Spleen (tissue), 11 donors: ENCODE measurements at regions not wholly inside any gene's neighbourhood (a gene's known extent, or its start where the extent isn't known, plus 50 kb on each side); places are given as distances from the start of the nearest gene placed in this dataset.

ENCODE experiments used
- DNase-seq: peaks from one replicate; pipeline ENCODE4 v3.0.0-alpha.2; 2020
- H3K27ac ChIP-seq, 8 donors: fragments of 200-600 bp; sonication (generic) in 7 of 8; 1 replicate in 4 of 8; 2 replicates in 4 of 8; pipeline versions ENCODE4 v1.5.0 to v1.8.0; 2016 to 2021; ENCODE audit warnings: inconsistent platforms in 4 of 8, mild to moderate bottlenecking in 4 of 8, moderate library complexity in 1 of 8
- H3K27me3 ChIP-seq, 7 donors: fragments of 200-600 bp; sonication (generic) in 6 of 7; replicated peaks in 1 of 7; 1 replicate in 4 of 7; 2 replicates in 3 of 7; pipeline versions ENCODE4 v1.5.0 to v1.8.0; 2016 to 2021; ENCODE audit warnings: inconsistent platforms in 3 of 7, mild to moderate bottlenecking in 1 of 7
- H3K36me3 ChIP-seq, 6 donors: fragments of 200-600 bp; sonication (generic) in 5 of 6; 1 replicate in 4 of 6; 2 replicates in 2 of 6; pipeline versions ENCODE4 v1.5.0 to v1.8.0; 2016 to 2021; ENCODE audit warnings: inconsistent platforms in 2 of 6
- H3K4me1 ChIP-seq, 6 donors: fragments of 200-600 bp; sonication (generic) in 5 of 6; 1 replicate in 3 of 6; 2 replicates in 3 of 6; pipeline versions ENCODE4 v1.5.0 to v1.8.0; 2016 to 2021; ENCODE audit warnings: inconsistent platforms in 3 of 6
- H3K4me3 ChIP-seq, 8 donors: fragments of 200-600 bp; sonication (generic) in 7 of 8; 1 replicate in 4 of 8; 2 replicates in 4 of 8; pipeline versions ENCODE4 v1.5.0 to v1.8.0; 2016 to 2021; ENCODE audit warnings: inconsistent platforms in 4 of 8, mild to moderate bottlenecking in 4 of 8, moderate library complexity in 2 of 8
- H3K9me3 ChIP-seq, 8 donors: fragments of 200-600 bp; sonication (generic) in 7 of 8; 1 replicate in 4 of 8; 2 replicates in 4 of 8; pipeline versions ENCODE4 v1.5.0 to v1.8.0; 2016 to 2021; ENCODE audit warnings: inconsistent platforms in 4 of 8
- POLR2A ChIP-seq, 3 donors: fragments of 450-650 bp; IDR thresholded peaks; one replicate each; pipeline ENCODE4 v1.5.1; 2017; ENCODE audit warnings: antibody characterized with exemption in 3 of 3, mild to moderate bottlenecking in 1 of 3
- POLR2AphosphoS5 ChIP-seq, 3 donors: sonication (generic); formaldehyde crosslinking; IDR thresholded peaks; one replicate each; pipeline ENCODE4 v1.5.1; 2017; ENCODE audit warnings: antibody characterized with exemption in 3 of 3
- WGBS, 5 donors: extraction: QIAGEN DNeasy Blood & Tissue Kit in 3 of 5; methylation state at CpG; one replicate each; pipeline versions ENCODE4 v1.1.5 to v1.1.7; 2013 to 2018; 5-methylcytosine and 5-hydroxymethylcytosine counted together
- intact Hi-C: fragments of 100-400 bp; cut with DNase I; formaldehyde crosslinking; loops from one replicate; pipeline ENCODE4 v1.15.0; 2023; ENCODE audit warnings: low total_unique reads
- TF ChIP-seq, protein P1 (sequence below), 11 experiments: fragments of 200-600 bp in 7 of 11; fragments of 450-650 bp in 4 of 11; sonication (generic) in 4 of 11; IDR thresholded peaks in 8 of 11; conservative IDR thresholded peaks in 3 of 11; 1 replicate in 7 of 11; 2 replicates in 4 of 11; pipeline versions ENCODE4 v1.4.0 to v1.8.0; 2016 to 2021; ENCODE audit warnings: antibody characterized with exemption in 11 of 11, inconsistent platforms in 4 of 11, mild to moderate bottlenecking in 1 of 11
- donor health status: healthy with polysubstance abuse.
- donor health status: DM: no; HTN: no; CAD: no; lungs with moderate emphysema.
- donor health status: DM: no; HTN: no; CAD: no.
- donor health status: Bipolar disorder and iron deficiency.
- donor health status: healthy.
- donor health status: DM: no; HTN: no; CAD: no.
- donor health status: DM: yes; HTN: yes; CAD: no.

- intact Hi-C loops, result no loop called here
- no peaks in the 10 kb centered on the region for H3K36me3 ChIP-seq
- TF ChIP-seq POLR2AphosphoS5 (IDR thresholded peaks at IDR 0.05) (no peak), POLR2A (IDR thresholded peaks at IDR 0.05) (no peak)
- TF ChIP-seq, protein P1, sequence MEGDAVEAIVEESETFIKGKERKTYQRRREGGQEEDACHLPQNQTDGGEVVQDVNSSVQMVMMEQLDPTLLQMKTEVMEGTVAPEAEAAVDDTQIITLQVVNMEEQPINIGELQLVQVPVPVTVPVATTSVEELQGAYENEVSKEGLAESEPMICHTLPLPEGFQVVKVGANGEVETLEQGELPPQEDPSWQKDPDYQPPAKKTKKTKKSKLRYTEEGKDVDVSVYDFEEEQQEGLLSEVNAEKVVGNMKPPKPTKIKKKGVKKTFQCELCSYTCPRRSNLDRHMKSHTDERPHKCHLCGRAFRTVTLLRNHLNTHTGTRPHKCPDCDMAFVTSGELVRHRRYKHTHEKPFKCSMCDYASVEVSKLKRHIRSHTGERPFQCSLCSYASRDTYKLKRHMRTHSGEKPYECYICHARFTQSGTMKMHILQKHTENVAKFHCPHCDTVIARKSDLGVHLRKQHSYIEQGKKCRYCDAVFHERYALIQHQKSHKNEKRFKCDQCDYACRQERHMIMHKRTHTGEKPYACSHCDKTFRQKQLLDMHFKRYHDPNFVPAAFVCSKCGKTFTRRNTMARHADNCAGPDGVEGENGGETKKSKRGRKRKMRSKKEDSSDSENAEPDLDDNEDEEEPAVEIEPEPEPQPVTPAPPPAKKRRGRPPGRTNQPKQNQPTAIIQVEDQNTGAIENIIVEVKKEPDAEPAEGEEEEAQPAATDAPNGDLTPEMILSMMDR (IDR thresholded peaks at IDR 0.05 in 8 of 11, conservative IDR thresholded peaks at IDR 0.05 in 3 of 11), result no peak
- DNase-seq, result no peak
- 75 to 92% (median 82%) methylated on average over 2 of the region's 2 CpGs for WGBS, 5 donors
- no peak overlapping the region for H3K27ac ChIP-seq
- peaks cover 0 to 31% (median 2%) of the 10 kb centered on the region in 8 donors for H3K9me3 ChIP-seq
- peaks cover 0 to 15% (median 0%) of the 10 kb centered on the region in 7 donors for H3K27me3 ChIP-seq
- H3K4me1 ChIP-seq, result no peaks in the 10 kb centered on the region
- H3K4me3 ChIP-seq, result no peak overlapping the region
Measured at GRCh38 chr20:61048302-61048701, 203.8 kb upstream of the CDH4 start.

GRCh38 chr20:61049684-61050083 is 202.4 kb upstream of the CDH4 start:
- Histone ChIP-seq H3K36me3 (no peaks in the 10 kb centered on the region), H3K4me1 (no peaks in the 10 kb centered on the region), H3K9me3 (peaks cover 0 to 22% (median 2%) of the 10 kb centered on the region in 8 donors), H3K27ac (no peak overlapping the region), H3K27me3 (peaks cover 0 to 6% (median 0%) of the 10 kb centered on the region in 7 donors), H3K4me3 (no peak overlapping the region)
- DNase-seq, result no peak
- WGBS, 5 donors, result 82 to 92% (median 88%) methylated on average over 8 to 9 of the region's 9 CpGs
- intact Hi-C loops, result no loop called here
- no peak for TF ChIP-seq POLR2A (IDR thresholded peaks at IDR 0.05)
- TF ChIP-seq POLR2AphosphoS5 (IDR thresholded peaks at IDR 0.05), result no peak
- TF ChIP-seq, protein P1 (IDR thresholded peaks at IDR 0.05 in 8 of 11, conservative IDR thresholded peaks at IDR 0.05 in 3 of 11), result no peak

- Histone ChIP-seq H3K36me3 (no peaks in the 10 kb centered on the region), H3K27ac (no peak overlapping the region), H3K4me3 (no peak overlapping the region), H3K27me3 (peaks cover 0 to 6% (median 0%) of the 10 kb centered on the region in 7 donors), H3K9me3 (peaks cover 0 to 22% (median 2%) of the 10 kb centered on the region in 8 donors), H3K4me1 (no peaks in the 10 kb centered on the region)
- TF ChIP-seq POLR2AphosphoS5 (IDR thresholded peaks at IDR 0.05) (no peak), POLR2A (IDR thresholded peaks at IDR 0.05) (no peak)
- TF ChIP-seq, protein P1 (IDR thresholded peaks at IDR 0.05 in 8 of 11, conservative IDR thresholded peaks at IDR 0.05 in 3 of 11), result no peak
- intact Hi-C loops, result no loop called here
- WGBS, 5 donors, result 72 to 84% (median 75%) methylated on average over 8 of the region's 8 CpGs
- no peak for DNase-seq
Measured at GRCh38 chr20:61050336-61050890, 201.6 kb upstream of the CDH4 start.

GRCh38 chr20:61052195-61052750 is 199.8 kb upstream of the CDH4 start:
- intact Hi-C loops, result no loop called here
- DNase-seq, result no peak

More at GRCh38 chr20:61052195-61052750, 199.8 kb upstream of the CDH4 start:
- no peak overlapping the region for H3K4me3 ChIP-seq
- H3K9me3 ChIP-seq, result peaks cover 0 to 18% (median 2%) of the 10 kb centered on the region in 8 donors
- WGBS, 5 donors, result 62 to 72% (median 67%) methylated on average over 16 of the region's 16 CpGs
- no peak for TF ChIP-seq POLR2AphosphoS5 (IDR thresholded peaks at IDR 0.05)
- TF ChIP-seq, protein P1 (IDR thresholded peaks at IDR 0.05 in 8 of 11, conservative IDR thresholded peaks at IDR 0.05 in 3 of 11), result no peak
- no peak for TF ChIP-seq POLR2A (IDR thresholded peaks at IDR 0.05)
- H3K4me1 ChIP-seq, result no peaks in the 10 kb centered on the region
- no peak overlapping the region for H3K27ac ChIP-seq
- H3K27me3 ChIP-seq, result peaks cover 0 to 6% (median 0%) of the 10 kb centered on the region in 7 donors
- no peaks in the 10 kb centered on the region for H3K36me3 ChIP-seq
